Panc1 (cell line): ENCODE measurements at regions not wholly inside any gene's neighbourhood (a gene's known extent, or its start where the extent isn't known, plus 50 kb on each side); places are given as distances from the start of the nearest gene placed in this dataset.

Source experiments
- TCF7L2 ChIP-seq: IDR thresholded peaks from 2 replicates; pipeline ENCODE4 v1.6.1; 2011; ENCODE audit warnings: mild to moderate bottlenecking, low read depth, low read length, inconsistent platforms
- TF ChIP-seq, protein P1 (sequence below): fragments of 450-650 bp; IDR thresholded peaks from 2 replicates; pipeline ENCODE4 v1.5.1; 2017; ENCODE audit warnings: mild to moderate bottlenecking
- TF ChIP-seq, protein P2 (sequence below), 2 experiments: IDR thresholded peaks; 2 replicates each; pipeline ENCODE4 v1.6.1; 2011 to 2012; ENCODE audit warnings: low read depth in 2 of 2, control low read depth in 1 of 2, low read length in 1 of 2, mild to moderate bottlenecking in 1 of 2, moderate library complexity in 1 of 2; ENCODE audit not compliant: insufficient read depth in 1 of 2

DNA sequence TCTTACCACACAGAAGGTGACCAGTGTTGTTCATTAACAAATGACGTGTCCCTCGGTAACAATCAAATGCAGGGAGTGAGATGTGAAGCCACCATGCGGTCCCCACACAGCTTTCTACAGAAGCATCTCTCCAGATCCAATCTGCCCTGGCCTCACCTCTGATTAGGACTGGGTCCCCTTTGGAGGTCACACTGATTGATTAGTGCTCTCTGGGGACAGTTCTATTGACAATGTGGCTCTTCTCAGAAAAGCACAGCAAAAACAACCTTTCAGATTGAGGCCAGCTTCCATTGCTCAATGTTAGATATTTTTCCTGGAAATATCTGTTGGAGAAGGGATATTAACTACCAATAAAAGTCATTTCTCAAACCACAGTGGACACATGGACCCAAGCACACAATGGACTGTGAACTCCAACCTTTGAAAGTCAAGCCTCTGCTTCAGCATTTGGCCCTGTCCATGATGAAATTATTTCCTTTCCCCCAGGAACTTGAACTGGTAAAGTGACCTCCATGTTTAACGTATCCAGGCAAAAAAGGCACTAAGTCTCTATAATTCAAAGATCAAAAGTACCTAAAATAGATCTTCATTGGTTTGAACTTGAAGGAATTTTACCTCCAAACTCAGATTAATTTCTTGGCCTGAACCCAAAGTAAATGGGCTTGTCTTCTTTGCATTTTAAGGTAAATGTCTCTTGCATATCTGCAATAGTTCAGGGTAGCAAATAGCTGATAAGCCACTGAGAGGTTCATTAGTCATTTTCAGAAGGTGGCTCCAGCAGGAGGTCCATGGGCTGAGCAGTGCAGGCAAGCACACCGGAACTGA lies 118.5 kb downstream of the FOXA2 start:
- TF ChIP-seq, protein P1, sequence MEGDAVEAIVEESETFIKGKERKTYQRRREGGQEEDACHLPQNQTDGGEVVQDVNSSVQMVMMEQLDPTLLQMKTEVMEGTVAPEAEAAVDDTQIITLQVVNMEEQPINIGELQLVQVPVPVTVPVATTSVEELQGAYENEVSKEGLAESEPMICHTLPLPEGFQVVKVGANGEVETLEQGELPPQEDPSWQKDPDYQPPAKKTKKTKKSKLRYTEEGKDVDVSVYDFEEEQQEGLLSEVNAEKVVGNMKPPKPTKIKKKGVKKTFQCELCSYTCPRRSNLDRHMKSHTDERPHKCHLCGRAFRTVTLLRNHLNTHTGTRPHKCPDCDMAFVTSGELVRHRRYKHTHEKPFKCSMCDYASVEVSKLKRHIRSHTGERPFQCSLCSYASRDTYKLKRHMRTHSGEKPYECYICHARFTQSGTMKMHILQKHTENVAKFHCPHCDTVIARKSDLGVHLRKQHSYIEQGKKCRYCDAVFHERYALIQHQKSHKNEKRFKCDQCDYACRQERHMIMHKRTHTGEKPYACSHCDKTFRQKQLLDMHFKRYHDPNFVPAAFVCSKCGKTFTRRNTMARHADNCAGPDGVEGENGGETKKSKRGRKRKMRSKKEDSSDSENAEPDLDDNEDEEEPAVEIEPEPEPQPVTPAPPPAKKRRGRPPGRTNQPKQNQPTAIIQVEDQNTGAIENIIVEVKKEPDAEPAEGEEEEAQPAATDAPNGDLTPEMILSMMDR: no peak
- TF ChIP-seq TCF7L2: no peak
- TF ChIP-seq, protein P2, sequence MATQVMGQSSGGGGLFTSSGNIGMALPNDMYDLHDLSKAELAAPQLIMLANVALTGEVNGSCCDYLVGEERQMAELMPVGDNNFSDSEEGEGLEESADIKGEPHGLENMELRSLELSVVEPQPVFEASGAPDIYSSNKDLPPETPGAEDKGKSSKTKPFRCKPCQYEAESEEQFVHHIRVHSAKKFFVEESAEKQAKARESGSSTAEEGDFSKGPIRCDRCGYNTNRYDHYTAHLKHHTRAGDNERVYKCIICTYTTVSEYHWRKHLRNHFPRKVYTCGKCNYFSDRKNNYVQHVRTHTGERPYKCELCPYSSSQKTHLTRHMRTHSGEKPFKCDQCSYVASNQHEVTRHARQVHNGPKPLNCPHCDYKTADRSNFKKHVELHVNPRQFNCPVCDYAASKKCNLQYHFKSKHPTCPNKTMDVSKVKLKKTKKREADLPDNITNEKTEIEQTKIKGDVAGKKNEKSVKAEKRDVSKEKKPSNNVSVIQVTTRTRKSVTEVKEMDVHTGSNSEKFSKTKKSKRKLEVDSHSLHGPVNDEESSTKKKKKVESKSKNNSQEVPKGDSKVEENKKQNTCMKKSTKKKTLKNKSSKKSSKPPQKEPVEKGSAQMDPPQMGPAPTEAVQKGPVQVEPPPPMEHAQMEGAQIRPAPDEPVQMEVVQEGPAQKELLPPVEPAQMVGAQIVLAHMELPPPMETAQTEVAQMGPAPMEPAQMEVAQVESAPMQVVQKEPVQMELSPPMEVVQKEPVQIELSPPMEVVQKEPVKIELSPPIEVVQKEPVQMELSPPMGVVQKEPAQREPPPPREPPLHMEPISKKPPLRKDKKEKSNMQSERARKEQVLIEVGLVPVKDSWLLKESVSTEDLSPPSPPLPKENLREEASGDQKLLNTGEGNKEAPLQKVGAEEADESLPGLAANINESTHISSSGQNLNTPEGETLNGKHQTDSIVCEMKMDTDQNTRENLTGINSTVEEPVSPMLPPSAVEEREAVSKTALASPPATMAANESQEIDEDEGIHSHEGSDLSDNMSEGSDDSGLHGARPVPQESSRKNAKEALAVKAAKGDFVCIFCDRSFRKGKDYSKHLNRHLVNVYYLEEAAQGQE (IDR thresholded peaks at IDR 0.05; ENCODE audit: insufficient read depth in 1 of 2, low read depth in 2 of 2, low read length in 1 of 2): no peak
